ENCODE measurements at regions not wholly inside any gene's neighbourhood (a gene's known extent, or its start where the extent isn't known, plus 50 kb on each side); places are given as distances from the start of the nearest gene placed in this dataset.
"Not testable (repeated sequence)": the region's sequence is repeated elsewhere in the genome, so short reads cannot be mapped to it uniquely, and the experiment has no call there.

- no peak for DNase-seq (ENCODE audit: low read depth in 4 of 4, low spot score in 1 of 4)
Observed at GRCh38 chr5:19143935-19144334, 844.1 kb downstream of the CDH18 start.

- no peak for DNase-seq (ENCODE audit: low read depth in 4 of 4, low spot score in 1 of 4)
Observed at GRCh38 chr5:19169426-19169825, 818.6 kb downstream of the CDH18 start.

GRCh38 chr5:19172926-19173470 is 815.0 kb downstream of the CDH18 start:
- no peak for DNase-seq (ENCODE audit: low read depth in 4 of 4, low spot score in 1 of 4)

GRCh38 chr5:19175776-19176570 is 812.0 kb downstream of the CDH18 start:
- DNase-seq (ENCODE audit: low read depth in 4 of 4, low spot score in 1 of 4) = no peak

- DNase-seq (ENCODE audit: low read depth in 4 of 4, low spot score in 1 of 4) = no peak
Observed at GRCh38 chr5:19179571-19179970, 808.4 kb downstream of the CDH18 start.

GRCh38 chr5:19189176-19189575 is 798.8 kb downstream of the CDH18 start:
- no peak for DNase-seq (ENCODE audit: low read depth in 4 of 4, low spot score in 1 of 4)

- no peak for DNase-seq (ENCODE audit: low read depth in 4 of 4, low spot score in 1 of 4)
Observed at GRCh38 chr5:19193631-19194030, 794.4 kb downstream of the CDH18 start.

- no peak for DNase-seq (ENCODE audit: low read depth in 4 of 4, low spot score in 1 of 4)
Observed at GRCh38 chr5:19196631-19197030, 791.4 kb downstream of the CDH18 start.

- DNase-seq (ENCODE audit: low read depth in 4 of 4, low spot score in 1 of 4) = no peak
Observed at GRCh38 chr5:19200251-19200650, 787.7 kb downstream of the CDH18 start.

- DNase-seq (ENCODE audit: low read depth in 4 of 4, low spot score in 1 of 4) = no peak
Observed at GRCh38 chr5:19208397-19208796, 779.6 kb downstream of the CDH18 start.

GRCh38 chr5:19210886-19211285 is 777.1 kb downstream of the CDH18 start:
- no peak for DNase-seq (ENCODE audit: low read depth in 4 of 4, low spot score in 1 of 4)

- no peak for DNase-seq (ENCODE audit: low read depth in 4 of 4, low spot score in 1 of 4)
Observed at GRCh38 chr5:19229179-19229835, 758.7 kb downstream of the CDH18 start.

- DNase-seq (ENCODE audit: low read depth in 4 of 4, low spot score in 1 of 4) = no peak
Observed at GRCh38 chr5:19233573-19233972, 754.4 kb downstream of the CDH18 start.

- DNase-seq (ENCODE audit: low read depth in 4 of 4, low spot score in 1 of 4) = no peak
Observed at GRCh38 chr5:19235101-19235584, 752.9 kb downstream of the CDH18 start.

GRCh38 chr5:19240170-19240569 is 747.8 kb downstream of the CDH18 start:
- no peak for DNase-seq (ENCODE audit: low read depth in 4 of 4, low spot score in 1 of 4)

GRCh38 chr5:19241690-19242089 is 746.3 kb downstream of the CDH18 start:
- no peak for DNase-seq (ENCODE audit: low read depth in 4 of 4, low spot score in 1 of 4)

GRCh38 chr5:19246191-19246590 is 741.8 kb downstream of the CDH18 start:
- DNase-seq (ENCODE audit: low read depth in 4 of 4, low spot score in 1 of 4) = not testable (repeated sequence)

GRCh38 chr5:19247302-19247701 is 740.7 kb downstream of the CDH18 start:
- no peak for DNase-seq (ENCODE audit: low read depth in 4 of 4, low spot score in 1 of 4)

GRCh38 chr5:19256036-19256435 is 732.0 kb downstream of the CDH18 start:
- DNase-seq (ENCODE audit: low read depth in 4 of 4, low spot score in 1 of 4) = no peak

- DNase-seq (ENCODE audit: low read depth in 4 of 4, low spot score in 1 of 4) = no peak
Observed at GRCh38 chr5:19258686-19259085, 729.3 kb downstream of the CDH18 start.

GRCh38 chr5:19261879-19262278 is 726.1 kb downstream of the CDH18 start:
- no peak for DNase-seq (ENCODE audit: low read depth in 4 of 4, low spot score in 1 of 4)

GRCh38 chr5:19264821-19265220 is 723.2 kb downstream of the CDH18 start:
- DNase-seq (ENCODE audit: low read depth in 4 of 4, low spot score in 1 of 4) = no peak

Data from stimulated activated CD4-positive, alpha-beta T cell treated with anti-CD3 and anti-CD28 coated beads, Interleukin-1b, Interleukin-23, amount 100 ng/mL, for 24 hours (primary cell).